ENCODE measurements at regions not wholly inside any gene's neighbourhood (a gene's known extent, or its start where the extent isn't known, plus 50 kb on each side); places are given as distances from the start of the nearest gene placed in this dataset.
"Not testable (repeated sequence)": the region's sequence is repeated elsewhere in the genome, so short reads cannot be mapped to it uniquely, and the experiment has no call there.

GRCh38 chr20:40889266-40889665, 139.4 kb upstream of the TOP1 start:
- not testable (repeated sequence) for TF ChIP-seq SP1 (IDR thresholded peaks at IDR 0.05); GABPA (IDR thresholded peaks at IDR 0.05 in 1 of 2, conservative IDR thresholded peaks at IDR 0.05 in 1 of 2); CTCF (IDR thresholded peaks at IDR 0.05; ENCODE audit: low read depth, low read length, missing input control); TAF1 (conservative IDR thresholded peaks at IDR 0.05); REST (IDR thresholded peaks at IDR 0.05); EGR1 (IDR thresholded peaks at IDR 0.05; ENCODE audit: low read depth in 2 of 2); RAD21 (IDR thresholded peaks at IDR 0.05); ZBTB33 (IDR thresholded peaks at IDR 0.05); YY1 (IDR thresholded peaks at IDR 0.05)
